K562 (cell line): ENCODE measurements at regions not wholly inside any gene's neighbourhood (a gene's known extent, or its start where the extent isn't known, plus 50 kb on each side); places are given as distances from the start of the nearest gene placed in this dataset.

Source experiments
- ATAC-seq: fragments of 200-7000 bp; cut with Tn5 transposase; 3 replicates; pipeline ENCODE4 v1.9.1; 2020; ENCODE audit warnings: moderate library complexity
- BruUV-seq: library from RNA; stranded (reverse); fragments of 400-500 nt; replicated peaks from 2 replicates; lab custom pipeline; 2021; lab: Mats Ljungman, UMichigan
- CTCF ChIA-PET: fragments of 300-600 bp; formaldehyde crosslinking; extraction: SDS; loops from one replicate; lab custom pipeline; 2021; ENCODE audit warnings: low intra/inter-chr PET ratio; lab: Yijun Ruan, JAX
- POLR2A ChIA-PET: fragments of 300-600, 350-650 bp; sonication (Branson Sonifier 250); formaldehyde crosslinking; extraction: SDS; loops from one replicate; lab custom pipeline; 2021; ENCODE audit warnings: antibody characterized with exemption, inconsistent platforms; lab: Yijun Ruan, JAX
- DNase-seq, 4 experiments: peaks; one replicate each; pipeline versions ENCODE4 v3.0.0 to v3.0.0-alpha.2; 2011 to 2018; ENCODE audit warnings: low spot score in 3 of 4, mixed read lengths in 3 of 4; ENCODE audit errors: extremely low read depth in 1 of 4
- FAIRE-seq: peaks from 2 replicates; lab custom pipeline; 2011; peaks lifted over from hg19 to GRCh38; lab: Jason Lieb, UNC
- H2AFZ ChIP-seq: 2 replicates; pipeline ENCODE4 v1.6.0; 2011; ENCODE audit warnings: low read depth, low read length, control low read depth, inconsistent platforms
- H3K27ac ChIP-seq: fragments of 200-600 bp; 3 replicates; pipeline ENCODE4 v1.8.0; 2011; ENCODE audit warnings: low read depth, mild to moderate bottlenecking, control low read depth, inconsistent platforms, low read length, moderate library complexity, mixed read lengths; ENCODE audit errors: extremely low read depth
- H3K27me3 ChIP-seq, 2 experiments: fragments of 300-600 bp in 1 of 2; 2 replicates in 1 of 2; 3 replicates in 1 of 2; pipeline versions ENCODE4 v1.6.0 to v1.8.0; 2011; ENCODE audit warnings: inconsistent platforms in 2 of 2, low read length in 2 of 2, mild to moderate bottlenecking in 1 of 2, mixed read lengths in 1 of 2, moderate library complexity in 1 of 2; ENCODE audit not compliant: control insufficient read depth in 2 of 2, insufficient read depth in 2 of 2
- H3K36me3 ChIP-seq: fragments of 300-600 bp; 3 replicates; pipeline ENCODE4 v1.8.0; 2011; ENCODE audit warnings: mild to moderate bottlenecking, low read length, inconsistent platforms; ENCODE audit not compliant: control insufficient read depth, insufficient read depth
- H3K4me1 ChIP-seq, 2 experiments: fragments of 200-600 bp in 1 of 2; replicated peaks in 1 of 2; 2 replicates in 1 of 2; 3 replicates in 1 of 2; pipeline versions ENCODE4 v1.5.1 to v1.8.0; 2011; ENCODE audit warnings: inconsistent platforms in 2 of 2, low read length in 2 of 2, mild to moderate bottlenecking in 1 of 2, mixed read lengths in 1 of 2, moderate library complexity in 1 of 2; ENCODE audit not compliant: control insufficient read depth in 2 of 2, insufficient read depth in 2 of 2
- H3K4me2 ChIP-seq: 2 replicates; pipeline ENCODE4 v1.6.1; 2011; ENCODE audit warnings: low read length, control low read depth, inconsistent platforms, mixed read lengths; ENCODE audit not compliant: insufficient read depth
- H3K4me3 ChIP-seq: fragments of 200-600 bp; sonication (generic), shearing (Covaris generic); 2 replicates; pipeline ENCODE4 v1.5.1; 2016; ENCODE audit warnings: control low read depth, inconsistent platforms
- H3K79me2 ChIP-seq: fragments of 200-600 bp; 3 replicates; pipeline ENCODE4 v1.8.0; 2011; ENCODE audit warnings: low read length, inconsistent platforms; ENCODE audit not compliant: control insufficient read depth, insufficient read depth
- H3K9ac ChIP-seq, 2 experiments: 2 replicates each; pipeline versions ENCODE4 v1.6.0 to v1.6.1; 2011; ENCODE audit warnings: low read depth in 2 of 2, low read length in 2 of 2, control low read depth in 1 of 2, inconsistent platforms in 1 of 2, mild to moderate bottlenecking in 1 of 2, mixed read lengths in 1 of 2; ENCODE audit not compliant: insufficient read depth in 1 of 2
- H3K9me1 ChIP-seq: one replicate; pipeline ENCODE4 v1.6.0; 2011; ENCODE audit warnings: inconsistent platforms, mild to moderate bottlenecking, low read length, moderate library complexity; ENCODE audit not compliant: control insufficient read depth, insufficient read depth
- H3K9me3 ChIP-seq: replicated peaks from 2 replicates; pipeline ENCODE4 v1.5.1; 2011; ENCODE audit warnings: low read depth, low read length, inconsistent platforms; ENCODE audit not compliant: control insufficient read depth, insufficient read depth
- H4K20me1 ChIP-seq: replicated peaks from 2 replicates; pipeline ENCODE4 v1.6.1; 2011; ENCODE audit warnings: low read length, inconsistent platforms, mixed read lengths; ENCODE audit not compliant: control insufficient read depth, insufficient read depth
- LCOR ChIP-seq: sonication (generic); formaldehyde crosslinking; IDR thresholded peaks from 2 replicates; pipeline ENCODE4 v1.8.0; 2022; ENCODE audit warnings: mild to moderate bottlenecking, missing genetic modification reagents
- ZFP30 ChIP-seq: fragments of 250-450 bp; sonication (Bioruptor Pico); IDR thresholded peaks from 2 replicates; pipeline ENCODE4 v1.8.0; 2022; ENCODE audit warnings: moderate library complexity, mild to moderate bottlenecking, inconsistent platforms, borderline replicate concordance
- ZNF174 ChIP-seq: fragments of 250-450 bp; sonication (Bioruptor Pico); IDR thresholded peaks from 2 replicates; pipeline ENCODE4 v1.4.0; 2020; ENCODE audit warnings: mild to moderate bottlenecking
- WGBS: fragments of 100-300 bp; shearing (Covaris generic); methylation state at CpG from one replicate; pipeline ENCODE4 v1.1.6; 2016; ENCODE audit warnings: low coverage, mixed read lengths; ENCODE audit not compliant: insufficient coverage; ENCODE audit errors: missing lambda C conversion rate; 5-methylcytosine and 5-hydroxymethylcytosine counted together
- in situ Hi-C: fragments of 300-500 bp; cut with MboI; formaldehyde crosslinking; loops from 4 replicates; pipeline ENCODE4 v1.15.0; 2018; ENCODE audit warnings: inconsistent platforms, mixed read lengths
- intact Hi-C: fragments of 100-400 bp; cut with micrococcal nuclease; formaldehyde crosslinking; loops from 2 replicates; pipeline ENCODE4 v1.14.2; 2022
- TF ChIP-seq, protein P1 (sequence below), 3 experiments: IDR thresholded peaks in 2 of 3; conservative IDR thresholded peaks in 1 of 3; 2 replicates each; pipeline ENCODE4 v1.5.1; 2011 to 2012; ENCODE audit warnings: low read length in 3 of 3, mild to moderate bottlenecking in 3 of 3, control low read depth in 2 of 3, improper control_type of control experiment in 1 of 3, inconsistent platforms in 1 of 3, low read depth in 1 of 3, mixed read lengths in 1 of 3, moderate library complexity in 1 of 3; ENCODE audit not compliant: insufficient read depth in 2 of 3
- TF ChIP-seq, protein P2 (sequence below): fragments of 250-450 bp; sonication (Bioruptor Pico); IDR thresholded peaks from 2 replicates; pipeline ENCODE4 v1.8.0; 2021; ENCODE audit warnings: moderate library complexity, mild to moderate bottlenecking, inconsistent platforms
- TF ChIP-seq, protein P3 (sequence below): fragments of 250-450 bp; sonication (Bioruptor Pico); IDR thresholded peaks from 2 replicates; pipeline ENCODE4 v1.4.0; 2020

DNA sequence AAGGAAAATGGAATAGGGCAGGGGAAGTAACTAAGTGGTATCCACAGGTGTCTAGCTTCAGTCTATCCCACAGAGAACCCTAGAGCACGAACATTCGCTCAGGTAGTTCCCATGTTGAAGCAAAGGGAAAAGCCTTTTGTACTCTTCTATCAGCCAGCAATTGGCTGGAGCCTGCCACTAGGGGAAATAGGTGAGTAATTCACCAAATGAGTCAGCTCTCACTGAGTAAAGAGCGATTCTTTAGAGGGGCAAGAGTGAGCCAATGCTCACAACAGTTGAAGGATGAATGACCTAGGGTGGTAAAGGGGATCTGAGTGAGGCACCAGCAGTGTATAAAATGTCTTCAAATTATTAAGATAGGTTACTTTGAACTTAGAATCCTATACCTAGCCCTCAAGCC is 94.1 kb upstream of the ZNF800 start:
- peak; percentile 74 for ATAC-seq
- intact Hi-C loops = no loop called here

More for the DNA sequence above, 94.1 kb upstream of the ZNF800 start:
- Histone ChIP-seq H3K4me1 (no peaks in the 10 kb centered on the region), H3K79me2 (no peaks in the 10 kb centered on the region), H4K20me1 (no peaks in the 10 kb centered on the region), H3K9me1 (no peaks in the 10 kb centered on the region), H3K27me3 (no peaks in the 10 kb centered on the region), H3K4me3 (no peak overlapping the region), H3K27ac (no peak overlapping the region), H3K9ac (no peak overlapping the region), H3K36me3 (no peaks in the 10 kb centered on the region), H3K9me3 (no peaks in the 10 kb centered on the region), H2AFZ (no peak overlapping the region), H3K4me2 (no peak overlapping the region)
- ChIA-PET CTCF (no interaction called here), POLR2A (interaction anchor here (1.4 kb wide), 1 partner anchor 13 kb away, joined by 5 read pairs; no protein-coding TSS in a partner anchor)
- WGBS = 0% methylated on average over 3 of the region's 3 CpGs
- in situ Hi-C loops = no loop called here
- DNase-seq (peak in 1 of 4 experiments; percentile 11), FAIRE-seq (no peak)
- TF ChIP-seq, protein P1, sequence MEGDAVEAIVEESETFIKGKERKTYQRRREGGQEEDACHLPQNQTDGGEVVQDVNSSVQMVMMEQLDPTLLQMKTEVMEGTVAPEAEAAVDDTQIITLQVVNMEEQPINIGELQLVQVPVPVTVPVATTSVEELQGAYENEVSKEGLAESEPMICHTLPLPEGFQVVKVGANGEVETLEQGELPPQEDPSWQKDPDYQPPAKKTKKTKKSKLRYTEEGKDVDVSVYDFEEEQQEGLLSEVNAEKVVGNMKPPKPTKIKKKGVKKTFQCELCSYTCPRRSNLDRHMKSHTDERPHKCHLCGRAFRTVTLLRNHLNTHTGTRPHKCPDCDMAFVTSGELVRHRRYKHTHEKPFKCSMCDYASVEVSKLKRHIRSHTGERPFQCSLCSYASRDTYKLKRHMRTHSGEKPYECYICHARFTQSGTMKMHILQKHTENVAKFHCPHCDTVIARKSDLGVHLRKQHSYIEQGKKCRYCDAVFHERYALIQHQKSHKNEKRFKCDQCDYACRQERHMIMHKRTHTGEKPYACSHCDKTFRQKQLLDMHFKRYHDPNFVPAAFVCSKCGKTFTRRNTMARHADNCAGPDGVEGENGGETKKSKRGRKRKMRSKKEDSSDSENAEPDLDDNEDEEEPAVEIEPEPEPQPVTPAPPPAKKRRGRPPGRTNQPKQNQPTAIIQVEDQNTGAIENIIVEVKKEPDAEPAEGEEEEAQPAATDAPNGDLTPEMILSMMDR (IDR thresholded peaks at IDR 0.05 in 2 of 3, conservative IDR thresholded peaks at IDR 0.05 in 1 of 3; ENCODE audit: insufficient read depth in 2 of 3, low read depth in 1 of 3, low read length in 3 of 3) = 0 out of 6 replicates have a peak, but pooled peaks of 1 of the 3 experiments have one; percentile 14
- TF ChIP-seq, protein P2, sequence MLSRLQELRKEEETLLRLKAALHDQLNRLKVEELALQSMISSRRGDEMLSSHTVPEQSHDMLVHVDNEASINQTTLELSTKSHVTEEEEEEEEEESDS (CRISPR knock-in tag) = no peak
- no peak for TF ChIP-seq ZNF174 (CRISPR knock-in tag)
- TF ChIP-seq LCOR (CRISPR knock-in tag) = no peak
- TF ChIP-seq, protein P3, sequence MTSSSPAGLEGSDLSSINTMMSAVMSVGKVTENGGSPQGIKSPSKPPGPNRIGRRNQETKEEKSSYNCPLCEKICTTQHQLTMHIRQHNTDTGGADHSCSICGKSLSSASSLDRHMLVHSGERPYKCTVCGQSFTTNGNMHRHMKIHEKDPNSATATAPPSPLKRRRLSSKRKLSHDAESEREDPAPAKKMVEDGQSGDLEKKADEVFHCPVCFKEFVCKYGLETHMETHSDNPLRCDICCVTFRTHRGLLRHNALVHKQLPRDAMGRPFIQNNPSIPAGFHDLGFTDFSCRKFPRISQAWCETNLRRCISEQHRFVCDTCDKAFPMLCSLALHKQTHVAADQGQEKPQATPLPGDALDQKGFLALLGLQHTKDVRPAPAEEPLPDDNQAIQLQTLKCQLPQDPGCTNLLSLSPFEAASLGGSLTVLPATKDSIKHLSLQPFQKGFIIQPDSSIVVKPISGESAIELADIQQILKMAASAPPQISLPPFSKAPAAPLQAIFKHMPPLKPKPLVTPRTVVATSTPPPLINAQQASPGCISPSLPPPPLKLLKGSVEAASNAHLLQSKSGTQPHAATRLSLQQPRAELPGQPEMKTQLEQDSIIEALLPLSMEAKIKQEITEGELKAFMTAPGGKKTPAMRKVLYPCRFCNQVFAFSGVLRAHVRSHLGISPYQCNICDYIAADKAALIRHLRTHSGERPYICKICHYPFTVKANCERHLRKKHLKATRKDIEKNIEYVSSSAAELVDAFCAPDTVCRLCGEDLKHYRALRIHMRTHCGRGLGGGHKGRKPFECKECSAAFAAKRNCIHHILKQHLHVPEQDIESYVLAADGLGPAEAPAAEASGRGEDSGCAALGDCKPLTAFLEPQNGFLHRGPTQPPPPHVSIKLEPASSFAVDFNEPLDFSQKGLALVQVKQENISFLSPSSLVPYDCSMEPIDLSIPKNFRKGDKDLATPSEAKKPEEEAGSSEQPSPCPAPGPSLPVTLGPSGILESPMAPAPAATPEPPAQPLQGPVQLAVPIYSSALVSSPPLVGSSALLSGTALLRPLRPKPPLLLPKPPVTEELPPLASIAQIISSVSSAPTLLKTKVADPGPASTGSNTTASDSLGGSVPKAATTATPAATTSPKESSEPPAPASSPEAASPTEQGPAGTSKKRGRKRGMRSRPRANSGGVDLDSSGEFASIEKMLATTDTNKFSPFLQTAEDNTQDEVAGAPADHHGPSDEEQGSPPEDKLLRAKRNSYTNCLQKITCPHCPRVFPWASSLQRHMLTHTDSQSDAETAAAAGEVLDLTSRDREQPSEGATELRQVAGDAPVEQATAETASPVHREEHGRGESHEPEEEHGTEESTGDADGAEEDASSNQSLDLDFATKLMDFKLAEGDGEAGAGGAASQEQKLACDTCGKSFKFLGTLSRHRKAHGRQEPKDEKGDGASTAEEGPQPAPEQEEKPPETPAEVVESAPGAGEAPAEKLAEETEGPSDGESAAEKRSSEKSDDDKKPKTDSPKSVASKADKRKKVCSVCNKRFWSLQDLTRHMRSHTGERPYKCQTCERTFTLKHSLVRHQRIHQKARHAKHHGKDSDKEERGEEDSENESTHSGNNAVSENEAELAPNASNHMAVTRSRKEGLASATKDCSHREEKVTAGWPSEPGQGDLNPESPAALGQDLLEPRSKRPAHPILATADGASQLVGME (CRISPR knock-in tag) = no peak
- TF ChIP-seq ZFP30 = no peak
- BruUV-seq = no TSS peak
